AML-193 (cell line): ENCODE measurements at regions not wholly inside any gene's neighbourhood (a gene's known extent, or its start where the extent isn't known, plus 50 kb on each side); places are given as distances from the start of the nearest gene placed in this dataset.
"Not testable (repeated sequence)": the region's sequence is repeated elsewhere in the genome, so short reads cannot be mapped to it uniquely, and the experiment has no call there.

ENCODE experiments used
- DNase-seq, 2 experiments: peaks; one replicate each; lab custom pipeline; 2025; lab: John Stamatoyannopoulos, UW

DNA sequence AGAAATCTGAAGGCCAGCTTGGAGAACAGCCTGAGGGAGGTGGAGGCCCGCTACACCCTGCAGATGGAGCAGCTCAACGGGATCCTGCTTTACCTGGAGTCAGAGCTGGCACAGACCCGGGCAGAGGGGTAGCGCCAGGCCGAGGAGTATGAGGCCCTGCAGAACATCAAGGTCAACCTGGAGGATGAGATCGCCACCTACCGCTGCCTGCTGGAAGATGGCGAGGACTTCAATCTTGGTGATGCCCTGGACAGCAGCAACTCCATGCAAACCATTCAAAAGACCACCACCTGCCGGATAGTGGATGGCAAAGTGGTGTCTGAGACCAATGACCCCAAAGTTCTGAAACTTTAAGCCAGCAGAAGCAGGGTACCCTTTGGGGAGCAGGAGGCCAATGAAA lies 318.4 kb downstream of the ZFHX3 start:
- not testable (repeated sequence) for DNase-seq

- no peak for DNase-seq
These were observed 319.4 kb downstream of the ZFHX3 start for GRCh38 chr16:72728516-72728915.

- no peak for DNase-seq
These were observed 320.4 kb downstream of the ZFHX3 start for GRCh38 chr16:72727565-72727964.

DNA sequence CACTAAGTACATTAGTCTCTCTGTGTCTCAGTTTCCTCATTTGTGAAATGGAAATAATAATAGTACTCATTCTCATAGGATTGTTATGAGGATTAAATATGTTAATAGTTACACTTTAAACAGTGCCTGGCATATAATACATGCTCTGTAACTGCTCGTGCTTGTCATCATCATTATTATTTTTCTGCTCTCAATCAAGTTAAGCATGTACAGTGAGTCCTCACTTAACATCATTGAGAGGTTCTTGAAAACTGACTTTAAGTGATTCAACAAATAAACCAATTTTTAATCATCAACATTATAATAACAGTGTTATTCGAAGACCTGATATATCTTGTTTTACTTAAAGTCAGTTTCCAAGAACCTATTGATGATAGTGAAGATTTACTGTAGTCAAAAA lies 322.3 kb downstream of the ZFHX3 start:
- no peak for DNase-seq

DNA sequence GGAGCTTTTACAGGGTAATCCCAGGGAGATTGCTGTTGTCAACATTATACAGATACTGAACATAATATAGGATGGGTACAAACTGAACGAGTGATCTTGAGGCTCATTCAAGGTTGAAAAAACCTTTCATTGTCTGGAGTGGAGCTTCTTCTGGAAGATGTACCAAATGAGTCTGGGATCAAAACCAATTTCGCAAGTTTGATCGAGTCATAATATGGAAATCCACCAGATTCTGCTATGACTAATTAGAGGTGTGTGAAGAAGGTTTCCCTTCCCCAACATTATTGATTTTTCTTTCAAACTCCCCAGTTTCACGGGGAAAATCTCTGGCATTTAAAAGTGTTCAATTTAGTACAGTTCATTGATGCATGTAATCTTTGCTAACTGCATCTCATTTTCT lies 324.1 kb downstream of the ZFHX3 start:
- no peak for DNase-seq

DNA sequence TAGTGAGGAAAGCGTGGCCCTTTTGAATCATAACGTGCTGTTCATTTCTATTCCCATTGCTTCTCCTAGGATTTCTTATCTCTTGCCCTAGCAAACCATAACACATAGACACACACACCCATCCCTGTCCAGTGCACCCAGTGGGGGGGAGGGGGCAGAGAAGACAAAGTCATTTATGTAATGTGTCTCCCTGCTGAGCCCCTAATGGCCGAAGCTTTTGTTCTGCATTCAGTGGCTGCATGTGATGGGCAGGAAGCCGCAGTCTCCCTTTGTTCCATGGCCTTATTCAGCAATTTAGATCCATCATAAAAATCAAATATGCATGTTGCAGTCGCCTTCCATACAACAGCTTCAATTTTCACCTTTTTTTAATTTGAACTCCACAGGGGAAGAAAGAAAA lies 325.4 kb downstream of the ZFHX3 start:
- no peak for DNase-seq

DNA sequence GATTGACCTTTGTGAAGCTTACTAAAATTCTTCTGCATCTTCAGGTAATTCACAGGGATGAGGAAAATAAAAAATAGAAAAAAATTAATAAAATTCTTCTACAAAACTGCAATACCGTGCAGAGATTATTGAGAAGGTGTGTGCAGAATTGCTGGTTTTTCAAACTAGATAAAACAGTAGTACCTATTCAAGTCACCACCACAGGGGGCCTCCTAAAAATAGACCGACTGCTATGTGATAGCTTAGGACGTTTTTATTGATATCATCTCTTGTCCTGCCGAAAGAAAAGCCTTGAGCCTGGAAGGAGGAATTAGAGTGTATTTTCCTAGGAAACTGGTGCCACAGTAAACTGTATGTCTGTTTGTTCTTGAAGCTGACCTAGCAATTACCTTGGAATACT lies 325.9 kb downstream of the ZFHX3 start:
- DNase-seq: no peak

- no peak for DNase-seq
These were observed 332.7 kb downstream of the ZFHX3 start for GRCh38 chr16:72715267-72715666.

DNA sequence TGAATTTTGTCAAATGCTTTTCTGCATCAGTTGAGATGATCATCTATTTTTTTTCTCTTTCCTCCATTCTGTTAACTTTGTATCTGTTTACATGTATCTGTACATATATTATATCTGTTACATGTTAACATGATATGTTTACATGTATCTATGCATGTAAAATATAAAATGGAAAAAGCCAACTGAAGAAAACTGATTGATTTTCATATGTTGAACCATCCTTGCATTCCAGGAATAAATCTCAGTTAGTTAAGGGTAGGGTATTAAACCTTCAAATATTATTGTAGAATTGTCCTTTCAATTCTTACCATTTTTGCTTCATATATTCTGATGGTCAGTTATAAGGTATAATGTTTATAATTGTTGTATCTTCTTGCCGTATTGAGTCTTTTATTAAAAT lies 336.1 kb downstream of the ZFHX3 start:
- no peak for DNase-seq

- DNase-seq: no peak
These were observed 342.1 kb downstream of the ZFHX3 start for GRCh38 chr16:72705801-72706200.

DNA sequence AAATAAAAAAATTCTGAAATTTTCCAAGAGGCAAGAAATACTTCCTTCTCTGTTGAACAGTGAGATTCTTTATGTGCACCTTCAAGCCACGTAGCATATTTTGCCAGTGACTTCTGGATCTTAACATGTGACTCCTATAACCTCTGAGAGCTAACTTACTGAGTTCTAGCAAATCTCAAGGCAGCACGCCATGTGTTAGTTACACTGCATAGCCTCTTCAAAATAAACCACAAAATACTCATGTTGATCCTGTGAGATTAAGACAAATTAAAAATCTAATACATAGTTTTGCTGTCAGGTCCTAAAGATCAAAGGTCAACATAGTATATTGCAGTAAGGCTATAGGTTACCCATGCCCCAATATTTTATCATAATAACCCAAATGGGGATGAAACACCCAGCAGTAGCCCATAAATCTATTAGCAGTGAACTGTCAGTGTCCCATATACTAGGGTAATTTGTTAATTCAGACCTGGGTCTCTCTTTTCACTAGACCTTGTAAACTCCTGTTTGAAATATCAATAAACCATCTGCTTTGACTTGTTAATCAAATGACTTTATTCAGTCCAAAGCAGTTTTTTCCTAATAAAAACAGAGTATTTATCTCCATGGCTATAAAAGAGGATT lies 343.1 kb downstream of the ZFHX3 start:
- DNase-seq: no peak

GRCh38 chr16:72689851-72690250 lies 358.1 kb downstream of the ZFHX3 start:
- DNase-seq: no peak

- DNase-seq: no peak
These were observed 367.2 kb downstream of the ZFHX3 start for GRCh38 chr16:72680732-72681131.

DNA sequence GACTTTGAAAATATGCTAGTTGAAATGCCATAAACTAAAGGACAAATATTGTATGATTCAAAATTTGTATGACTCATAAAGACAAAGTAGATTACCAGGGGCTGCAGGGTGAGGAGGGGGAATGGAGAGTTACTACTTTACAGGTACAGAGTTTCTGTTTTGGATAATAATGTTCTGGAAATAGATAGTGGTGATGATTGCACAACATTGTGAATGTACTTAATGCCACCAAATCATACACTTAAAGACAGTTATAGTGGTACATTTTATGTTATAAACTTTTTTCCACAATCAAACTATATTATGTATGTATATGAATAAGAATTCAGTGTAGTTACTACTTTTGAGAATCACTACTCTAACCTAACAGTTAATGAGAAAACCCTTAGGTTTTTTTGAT lies 368.1 kb downstream of the ZFHX3 start:
- DNase-seq: no peak

DNA sequence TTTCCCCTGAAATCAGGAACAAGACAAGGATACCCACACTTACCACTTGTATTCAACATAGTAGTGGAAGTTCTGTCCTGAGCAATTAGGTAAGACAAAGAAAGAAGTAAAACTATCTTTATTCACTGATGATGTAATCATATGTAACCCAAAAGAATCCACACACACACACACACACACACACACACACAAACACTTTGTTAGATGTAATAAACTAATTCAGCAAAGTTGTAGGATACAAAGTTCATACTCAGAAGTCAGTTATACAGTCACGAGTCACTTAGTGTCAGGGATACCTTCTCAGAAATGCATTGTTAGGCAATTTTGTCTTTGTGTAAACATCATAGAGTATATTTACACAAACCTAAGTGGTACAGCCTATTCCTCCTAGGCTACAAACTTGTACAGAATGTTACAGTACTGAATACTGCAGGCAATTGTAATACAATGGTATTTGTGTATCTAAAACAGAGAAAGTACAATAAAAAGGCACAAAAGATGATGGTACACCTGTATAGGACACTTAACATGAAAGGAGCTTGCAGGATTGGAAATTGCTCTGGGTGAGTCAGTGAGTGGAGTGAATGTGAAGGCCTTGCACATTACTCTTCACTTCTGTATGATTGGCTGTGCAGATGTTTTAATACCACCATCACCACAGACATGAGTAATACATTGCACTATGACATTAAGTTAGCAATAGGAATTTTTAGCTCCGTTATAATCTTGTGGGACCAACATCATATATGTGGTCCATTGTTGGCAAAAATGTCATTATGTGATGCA lies 370.1 kb downstream of the ZFHX3 start:
- no peak for DNase-seq

DNA sequence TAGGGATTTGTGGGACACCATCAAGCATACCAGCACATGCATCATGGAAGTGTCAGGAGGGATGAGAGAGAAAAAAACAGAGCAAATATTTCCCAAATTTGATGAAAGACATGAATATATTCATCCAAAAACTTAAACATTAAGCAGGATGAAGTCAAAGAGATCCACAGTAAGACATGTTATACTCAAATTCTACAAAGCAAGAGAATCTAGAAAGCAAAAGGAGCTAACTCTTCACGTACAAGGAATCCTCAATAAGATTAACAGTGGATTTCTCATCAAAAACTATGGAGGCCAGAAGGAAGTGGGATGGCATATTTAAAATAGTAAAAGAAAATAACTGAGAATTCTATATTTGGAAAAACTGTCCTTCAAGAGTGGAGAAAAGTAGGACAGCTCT lies 374.8 kb downstream of the ZFHX3 start:
- no peak for DNase-seq

- peak in 1 of 2 experiments; percentile 20 for DNase-seq
These were observed 381.7 kb downstream of the ZFHX3 start for GRCh38 chr16:72666267-72666666.

DNA sequence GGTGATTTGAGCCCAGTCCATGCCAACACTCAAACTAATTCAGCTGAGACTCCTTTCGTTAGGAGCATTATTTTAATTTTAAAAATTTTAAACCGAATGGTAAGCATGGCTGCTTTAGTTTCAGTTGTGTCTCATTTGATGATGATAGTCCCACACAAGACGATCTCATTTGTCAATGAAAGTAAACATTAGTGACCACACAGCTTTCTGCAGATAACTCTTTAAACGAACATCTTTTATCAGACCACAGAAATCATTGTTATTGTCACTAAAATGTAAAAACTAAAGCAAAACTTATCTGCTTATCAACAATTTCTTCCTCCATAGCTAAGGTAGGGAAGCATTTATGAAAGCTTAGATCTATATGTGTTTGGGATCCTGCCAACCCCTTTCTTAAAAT lies 382.2 kb downstream of the ZFHX3 start:
- DNase-seq: peak in 1 of 2 experiments; percentile 9

DNA sequence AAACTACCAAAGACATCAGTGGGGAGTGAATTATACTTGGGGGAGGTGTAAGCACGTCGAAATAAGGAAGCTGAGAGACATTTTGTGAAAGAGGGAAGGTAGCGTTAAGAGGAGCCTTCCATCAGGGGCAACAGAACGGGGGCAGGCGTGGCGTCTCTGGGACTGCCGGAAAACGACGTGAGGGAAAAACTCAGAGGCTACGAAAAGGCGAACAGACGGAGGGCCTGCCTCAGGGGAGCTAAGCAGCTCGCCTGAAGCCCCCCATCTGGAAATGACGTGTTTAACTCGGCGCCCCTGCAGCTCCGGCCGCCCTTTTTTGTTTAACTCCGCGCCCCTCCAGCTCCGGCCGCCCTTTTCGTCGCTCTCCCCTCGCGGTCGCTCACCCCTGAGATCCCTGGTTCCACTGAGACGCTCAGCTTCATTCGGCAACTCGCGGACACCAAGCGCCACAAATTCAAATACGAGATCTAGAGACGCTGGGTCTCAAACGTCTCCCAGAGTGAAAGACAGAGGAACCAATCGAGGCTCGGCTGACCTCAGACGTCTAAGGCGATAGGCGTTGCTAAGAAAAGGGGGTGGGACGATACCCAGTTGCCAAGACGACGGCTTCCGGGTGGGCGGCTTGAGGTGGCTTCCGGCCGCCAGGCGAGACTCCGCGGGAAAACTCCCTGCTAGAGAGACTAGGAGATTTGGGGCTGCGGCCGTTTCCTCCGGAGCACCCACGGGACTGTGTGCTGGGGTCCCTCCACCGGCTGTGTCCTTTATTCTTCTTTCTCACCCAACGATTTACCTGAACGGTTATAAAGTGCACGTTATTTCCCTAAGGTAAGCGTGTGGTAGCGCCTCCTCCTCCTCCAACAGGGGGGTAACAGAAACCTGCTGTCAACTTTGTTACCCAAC lies 383.2 kb downstream of the ZFHX3 start:
- DNase-seq: peak; percentile 93 to 96

- DNase-seq: no peak
These were observed 383.8 kb downstream of the ZFHX3 start for GRCh38 chr16:72664056-72664508.

- no peak for DNase-seq
These were observed 388.8 kb downstream of the ZFHX3 start for GRCh38 chr16:72658888-72659717.

DNA sequence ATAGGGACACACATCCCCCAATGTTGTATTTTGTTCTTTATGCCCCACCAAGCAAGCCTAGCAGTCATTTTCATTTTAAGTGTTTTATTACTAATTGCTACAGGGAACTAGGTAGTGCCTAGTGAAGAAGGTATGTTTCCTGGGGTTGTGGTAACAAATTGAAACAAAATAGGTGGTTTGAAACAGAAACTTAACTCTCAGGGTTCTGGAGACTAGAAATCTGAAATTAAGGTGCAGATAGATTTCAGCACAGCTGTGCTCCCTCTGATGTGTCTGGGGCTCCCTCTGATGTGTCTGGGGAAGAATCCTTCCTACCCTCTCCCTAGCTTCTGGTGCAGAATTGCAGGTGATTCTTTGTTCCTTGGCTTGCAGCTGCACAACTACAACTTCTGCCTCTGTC lies 390.1 kb downstream of the ZFHX3 start:
- no peak for DNase-seq
